Colonic mucosa (tissue), 4 donors: ENCODE measurements at regions not wholly inside any gene's neighbourhood (a gene's known extent, or its start where the extent isn't known, plus 50 kb on each side); places are given as distances from the start of the nearest gene placed in this dataset.

ENCODE experiments used
- DNase-seq: peaks from one replicate; pipeline ENCODE4 v3.0.0-alpha.2; 2020
- H3K27ac ChIP-seq: fragments of 200-600 bp; one replicate; pipeline ENCODE4 v1.8.0; 2021
- H3K27me3 ChIP-seq: fragments of 200-600 bp; one replicate; pipeline ENCODE4 v1.8.0; 2021
- H3K36me3 ChIP-seq: fragments of 200-600 bp; one replicate; pipeline ENCODE4 v1.8.0; 2021
- H3K4me1 ChIP-seq: fragments of 200-600 bp; one replicate; pipeline ENCODE4 v1.8.0; 2021; ENCODE audit warnings: mild to moderate bottlenecking
- H3K4me3 ChIP-seq: fragments of 200-600 bp; one replicate; pipeline ENCODE4 v1.8.0; 2021
- H3K9ac ChIP-seq, 2 donors: one replicate each; pipeline ENCODE4 v1.7.0; 2013; ENCODE audit warnings: control low read depth in 2 of 2, low read depth in 2 of 2, low read length in 2 of 2
- H3K9me3 ChIP-seq: fragments of 200-600 bp; one replicate; pipeline ENCODE4 v1.8.0; 2021
- intact Hi-C: fragments of 100-400 bp; cut with DNase I; formaldehyde crosslinking; loops from one replicate; pipeline ENCODE4 v1.14.1; 2022
- TF ChIP-seq, protein P1 (sequence below): fragments of 200-600 bp; IDR thresholded peaks from one replicate; pipeline ENCODE4 v1.8.0; 2022; ENCODE audit warnings: antibody characterized with exemption, mild to moderate bottlenecking
- donor health status: healthy.
- donor health status: DM: no; HTN: no; CAD: no.
- donor health status: DM: no; HTN: no; CAD: no.

DNA sequence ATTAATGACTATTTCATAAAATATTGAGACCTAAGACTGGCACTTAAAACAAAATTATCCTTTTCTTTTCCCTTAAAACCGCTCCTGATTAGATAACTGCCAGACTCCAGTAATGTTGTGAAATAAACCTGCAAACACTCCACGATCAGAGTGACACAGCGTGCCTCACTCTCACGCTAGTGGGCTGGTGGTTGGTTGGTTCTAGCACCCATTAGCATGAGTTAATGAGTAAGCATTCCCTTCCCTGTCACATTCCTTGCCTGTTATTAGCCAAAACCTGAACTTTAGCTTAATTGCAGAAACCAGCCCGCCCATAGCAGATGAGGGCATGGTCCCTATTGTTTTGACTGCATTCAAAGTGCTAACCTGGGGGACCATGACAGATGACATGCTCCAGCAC lies 193.4 kb downstream of the CD83 start:
- Histone ChIP-seq H3K36me3 (no peaks in the 10 kb centered on the region), H3K27ac (no peak overlapping the region), H3K9ac (no peak overlapping the region), H3K27me3 (no peaks in the 10 kb centered on the region), H3K9me3 (no peaks in the 10 kb centered on the region), H3K4me3 (no peak overlapping the region), H3K4me1 (no peaks in the 10 kb centered on the region)
- intact Hi-C loops = no loop called here
- TF ChIP-seq, protein P1, sequence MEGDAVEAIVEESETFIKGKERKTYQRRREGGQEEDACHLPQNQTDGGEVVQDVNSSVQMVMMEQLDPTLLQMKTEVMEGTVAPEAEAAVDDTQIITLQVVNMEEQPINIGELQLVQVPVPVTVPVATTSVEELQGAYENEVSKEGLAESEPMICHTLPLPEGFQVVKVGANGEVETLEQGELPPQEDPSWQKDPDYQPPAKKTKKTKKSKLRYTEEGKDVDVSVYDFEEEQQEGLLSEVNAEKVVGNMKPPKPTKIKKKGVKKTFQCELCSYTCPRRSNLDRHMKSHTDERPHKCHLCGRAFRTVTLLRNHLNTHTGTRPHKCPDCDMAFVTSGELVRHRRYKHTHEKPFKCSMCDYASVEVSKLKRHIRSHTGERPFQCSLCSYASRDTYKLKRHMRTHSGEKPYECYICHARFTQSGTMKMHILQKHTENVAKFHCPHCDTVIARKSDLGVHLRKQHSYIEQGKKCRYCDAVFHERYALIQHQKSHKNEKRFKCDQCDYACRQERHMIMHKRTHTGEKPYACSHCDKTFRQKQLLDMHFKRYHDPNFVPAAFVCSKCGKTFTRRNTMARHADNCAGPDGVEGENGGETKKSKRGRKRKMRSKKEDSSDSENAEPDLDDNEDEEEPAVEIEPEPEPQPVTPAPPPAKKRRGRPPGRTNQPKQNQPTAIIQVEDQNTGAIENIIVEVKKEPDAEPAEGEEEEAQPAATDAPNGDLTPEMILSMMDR = no peak
- DNase-seq = no peak

DNA sequence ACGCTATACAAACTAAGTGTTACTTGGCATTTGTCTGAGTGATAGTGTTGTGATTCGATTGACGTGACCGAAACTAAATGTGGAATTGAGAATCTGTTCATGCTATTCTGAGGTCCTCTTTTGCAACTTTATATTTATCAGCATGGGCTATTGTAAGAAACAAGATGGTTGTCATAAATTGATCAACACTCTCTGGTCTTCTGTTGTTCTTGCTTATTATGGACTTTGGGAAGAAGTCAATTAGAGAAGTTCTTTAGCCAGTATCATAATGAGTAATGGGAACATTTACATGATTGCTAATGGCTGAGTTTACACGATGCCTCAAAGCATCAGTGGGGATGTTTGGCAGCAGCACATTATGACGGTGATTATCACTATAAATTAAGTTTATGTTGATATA lies 195.0 kb downstream of the CD83 start:
- TF ChIP-seq, protein P1 = no peak
- intact Hi-C loops = no loop called here
- no peaks in the 10 kb centered on the region for H3K9me3 ChIP-seq
- no peak overlapping the region for H3K4me3 ChIP-seq
- DNase-seq = no peak
- H3K36me3 ChIP-seq = no peaks in the 10 kb centered on the region
- H3K9ac ChIP-seq = no peak overlapping the region
- no peaks in the 10 kb centered on the region for H3K27me3 ChIP-seq
- no peaks in the 10 kb centered on the region for H3K4me1 ChIP-seq
- H3K27ac ChIP-seq = no peak overlapping the region

DNA sequence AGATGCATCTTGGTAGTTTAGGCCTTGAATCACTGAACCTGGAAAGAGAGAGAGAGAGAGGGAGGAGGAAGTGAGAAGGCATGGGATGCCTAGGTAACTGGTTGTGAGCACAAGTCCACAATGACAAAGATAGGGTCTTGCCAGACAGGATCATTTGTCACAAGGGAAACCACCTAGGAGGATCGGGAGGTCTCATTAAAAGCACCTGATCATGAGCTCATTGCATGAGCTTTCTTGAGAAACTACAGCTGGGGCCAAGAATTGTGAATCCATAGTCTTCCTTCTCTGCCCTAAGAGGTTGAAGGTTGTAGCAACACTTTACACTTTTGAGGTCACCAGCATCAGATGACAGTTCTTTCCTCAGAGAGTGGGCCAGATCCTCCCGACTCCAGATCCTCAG lies 195.7 kb downstream of the CD83 start:
- TF ChIP-seq, protein P1 = no peak
- Histone ChIP-seq H3K4me1 (no peaks in the 10 kb centered on the region), H3K9me3 (no peaks in the 10 kb centered on the region), H3K9ac (no peak overlapping the region), H3K27ac (no peak overlapping the region), H3K36me3 (no peaks in the 10 kb centered on the region), H3K4me3 (no peak overlapping the region), H3K27me3 (no peaks in the 10 kb centered on the region)
- intact Hi-C loops = no loop called here
- DNase-seq = no peak

DNA sequence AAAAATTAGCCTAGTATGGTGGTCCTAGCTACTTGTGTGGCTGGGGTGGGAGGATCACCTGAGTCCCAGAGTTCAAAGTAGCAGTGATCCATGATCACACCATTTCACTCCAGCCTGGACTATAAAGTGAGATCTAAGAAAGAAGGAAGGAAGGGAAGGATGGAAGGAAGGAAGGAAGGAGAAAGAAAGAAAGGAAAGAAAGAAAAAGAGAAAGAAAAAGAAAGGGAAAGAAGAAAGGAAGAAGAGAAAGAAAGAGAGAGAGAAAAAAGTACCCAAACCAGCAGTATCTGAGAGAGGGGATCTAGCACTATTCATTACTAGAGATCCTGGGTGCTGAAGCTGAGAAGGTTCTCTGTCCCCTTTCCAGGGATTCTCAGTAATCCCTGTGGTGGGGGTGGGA lies 197.8 kb downstream of the CD83 start:
- no peaks in the 10 kb centered on the region for H3K4me1 ChIP-seq
- no peaks in the 10 kb centered on the region for H3K36me3 ChIP-seq
- no peak overlapping the region for H3K9ac ChIP-seq
- H3K4me3 ChIP-seq = no peak overlapping the region
- no peak overlapping the region for H3K27ac ChIP-seq
- DNase-seq = no peak
- no peaks in the 10 kb centered on the region for H3K9me3 ChIP-seq
- intact Hi-C loops = no loop called here
- TF ChIP-seq, protein P1 = no peak
- H3K27me3 ChIP-seq = no peaks in the 10 kb centered on the region

DNA sequence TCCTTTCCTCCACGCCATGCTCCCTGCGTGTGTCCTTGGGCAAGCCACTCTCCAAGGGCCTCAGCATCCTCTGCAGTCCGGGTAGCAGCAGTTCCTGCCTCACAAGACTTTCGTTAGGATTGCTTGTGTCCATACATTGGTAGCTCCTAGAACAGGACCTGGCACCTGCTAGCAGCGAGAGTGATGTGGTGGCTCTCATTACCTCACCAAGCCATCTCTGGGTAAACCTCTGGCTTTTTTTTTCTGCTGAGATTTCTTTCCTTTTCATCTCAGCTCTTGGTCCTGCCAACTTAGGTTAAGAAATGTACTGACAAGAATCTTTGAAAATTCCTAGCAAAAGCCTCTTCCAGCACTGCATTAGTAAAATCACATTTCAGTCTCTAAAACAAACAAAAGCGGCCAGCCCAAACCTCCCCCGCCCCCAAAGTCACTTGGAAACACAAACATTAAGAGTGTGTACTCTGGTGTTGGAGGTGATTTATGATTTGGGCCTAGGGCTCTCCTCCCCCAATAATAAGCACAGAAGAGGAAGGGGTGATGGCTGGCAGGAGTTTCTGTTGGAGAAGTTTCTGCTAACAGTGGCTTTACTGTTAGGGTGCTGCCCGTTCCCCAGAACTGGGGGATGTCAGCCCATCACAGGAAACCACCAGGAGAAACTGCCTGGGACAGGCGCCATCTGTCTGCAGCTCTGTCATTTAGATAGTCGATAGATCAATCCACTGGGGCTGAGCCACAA lies 199.2 kb downstream of the CD83 start:
- Histone ChIP-seq H3K4me1 (no peaks in the 10 kb centered on the region), H3K9me3 (no peaks in the 10 kb centered on the region), H3K9ac (no peak overlapping the region), H3K4me3 (no peak overlapping the region), H3K27ac (no peak overlapping the region), H3K36me3 (no peaks in the 10 kb centered on the region), H3K27me3 (no peaks in the 10 kb centered on the region)
- intact Hi-C loops = no loop called here
- TF ChIP-seq, protein P1 = no peak
- peak; percentile 22 for DNase-seq
